ENCODE measurements at regions not wholly inside any gene's neighbourhood (a gene's known extent, or its start where the extent isn't known, plus 50 kb on each side); places are given as distances from the start of the nearest gene placed in this dataset.

- no peaks in the 10 kb centered on the region for H3K36me3 ChIP-seq
- TF ChIP-seq CTCF (IDR thresholded peaks at IDR 0.05; ENCODE audit: low read depth, low read length): no peak
- no peak overlapping the region for H3K4me3 ChIP-seq (ENCODE audit: low read depth, low read length)
- H3K9me3 ChIP-seq (ENCODE audit: severe bottlenecking): peaks cover 2% of the 10 kb centered on the region
- DNase-seq: no peak
- no peak overlapping the region for H3K27ac ChIP-seq
- H3K27me3 ChIP-seq (ENCODE audit: insufficient read depth, low read depth, severe bottlenecking): no peaks in the 10 kb centered on the region
Observed at GRCh38 chrX:6904156-6904555, 243.4 kb upstream of the STS start.

GRCh38 chrX:6898371-6898770 lies 249.1 kb upstream of the STS start:
- TF ChIP-seq CTCF (IDR thresholded peaks at IDR 0.05; ENCODE audit: low read depth, low read length): no peak
- no peaks in the 10 kb centered on the region for H3K36me3 ChIP-seq

GRCh38 chrX:6891404-6891803 lies 256.1 kb upstream of the STS start:
- H3K27ac ChIP-seq: no peak overlapping the region
- no peak for TF ChIP-seq CTCF (IDR thresholded peaks at IDR 0.05; ENCODE audit: low read depth, low read length)
- H3K4me3 ChIP-seq (ENCODE audit: low read depth, low read length): no peak overlapping the region
- no peaks in the 10 kb centered on the region for H3K9me3 ChIP-seq (ENCODE audit: severe bottlenecking)
- H3K27me3 ChIP-seq (ENCODE audit: insufficient read depth, low read depth, severe bottlenecking): no peaks in the 10 kb centered on the region
- H3K36me3 ChIP-seq: no peaks in the 10 kb centered on the region
- no peak for DNase-seq

More at GRCh38 chrX:6898371-6898770, 249.1 kb upstream of the STS start:
- Histone ChIP-seq H3K4me3 (ENCODE audit: low read depth, low read length) (no peak overlapping the region), H3K27ac (no peak overlapping the region), H3K27me3 (ENCODE audit: insufficient read depth, low read depth, severe bottlenecking) (no peaks in the 10 kb centered on the region), H3K9me3 (ENCODE audit: severe bottlenecking) (peaks cover under 1% of the 10 kb centered on the region)
- DNase-seq: no peak

GRCh38 chrX:6890544-6891261 lies 256.8 kb upstream of the STS start:
- DNase-seq: no peak
- Histone ChIP-seq H3K27ac (no peak overlapping the region), H3K4me3 (ENCODE audit: low read depth, low read length) (no peak overlapping the region), H3K9me3 (ENCODE audit: severe bottlenecking) (no peaks in the 10 kb centered on the region), H3K27me3 (ENCODE audit: insufficient read depth, low read depth, severe bottlenecking) (no peaks in the 10 kb centered on the region), H3K36me3 (no peaks in the 10 kb centered on the region)
- no peak for TF ChIP-seq CTCF (IDR thresholded peaks at IDR 0.05; ENCODE audit: low read depth, low read length)

GRCh38 chrX:6885909-6886308 lies 261.6 kb upstream of the STS start:
- Histone ChIP-seq H3K36me3 (no peaks in the 10 kb centered on the region), H3K27ac (no peak overlapping the region), H3K4me3 (ENCODE audit: low read depth, low read length) (no peak overlapping the region), H3K9me3 (ENCODE audit: severe bottlenecking) (no peaks in the 10 kb centered on the region), H3K27me3 (ENCODE audit: insufficient read depth, low read depth, severe bottlenecking) (no peaks in the 10 kb centered on the region)
- no peak for TF ChIP-seq CTCF (IDR thresholded peaks at IDR 0.05; ENCODE audit: low read depth, low read length)
- DNase-seq: no peak

GRCh38 chrX:6885396-6885795 lies 262.1 kb upstream of the STS start:
- TF ChIP-seq CTCF (IDR thresholded peaks at IDR 0.05; ENCODE audit: low read depth, low read length): no peak
- Histone ChIP-seq H3K27me3 (ENCODE audit: insufficient read depth, low read depth, severe bottlenecking) (no peaks in the 10 kb centered on the region), H3K27ac (no peak overlapping the region), H3K4me3 (ENCODE audit: low read depth, low read length) (no peak overlapping the region), H3K9me3 (ENCODE audit: severe bottlenecking) (no peaks in the 10 kb centered on the region), H3K36me3 (no peaks in the 10 kb centered on the region)
- no peak for DNase-seq
